A673 (cell line): ENCODE measurements at regions not wholly inside any gene's neighbourhood (a gene's known extent, or its start where the extent isn't known, plus 50 kb on each side); places are given as distances from the start of the nearest gene placed in this dataset.

Source experiments
- CTCF ChIP-seq: fragments of 300-800, 200-600 bp; sonication (generic); conservative IDR thresholded peaks from 2 replicates; pipeline ENCODE4 v1.5.1; 2017; ENCODE audit warnings: low read depth, mild to moderate bottlenecking, antibody characterized with exemption, low read length, moderate library complexity, mixed read lengths
- EZH2 ChIP-seq: fragments of 200-600 bp; sonication (generic); IDR thresholded peaks from 2 replicates; pipeline ENCODE4 v1.6.1; 2017; ENCODE audit warnings: borderline replicate concordance, low read depth, mild to moderate bottlenecking, mixed read lengths, antibody characterized with exemption, low read length; ENCODE audit not compliant: poor library complexity, severe bottlenecking

GRCh38 chr2:59594671-59595222 lies 958.7 kb downstream of the BCL11A start:
- no peak for TF ChIP-seq CTCF
- no peak for TF ChIP-seq EZH2
